ENCODE measurements at regions not wholly inside any gene's neighbourhood (a gene's known extent, or its start where the extent isn't known, plus 50 kb on each side); places are given as distances from the start of the nearest gene placed in this dataset.

GRCh38 chr10:4719671-4720070 lies 106.3 kb upstream of the AKR1E2 start:
- no peaks in the 10 kb centered on the region for H3K36me3 Mint-ChIP-seq (ENCODE audit: low read depth)
- no peaks in the 10 kb centered on the region for H3K4me1 Mint-ChIP-seq (ENCODE audit: low read depth)
- intact Hi-C loops (cut with micrococcal nuclease): no loop called here
- no peaks in the 10 kb centered on the region for H3K9me3 Mint-ChIP-seq
- no peak overlapping the region for H3K27ac Mint-ChIP-seq
- H3K27me3 Mint-ChIP-seq: no peaks in the 10 kb centered on the region
- H3K4me3 Mint-ChIP-seq: no peak overlapping the region

- Mint-ChIP-seq H3K27me3 (no peaks in the 10 kb centered on the region), H3K4me1 (ENCODE audit: low read depth) (no peaks in the 10 kb centered on the region), H3K9me3 (no peaks in the 10 kb centered on the region), H3K4me3 (no peak overlapping the region), H3K36me3 (ENCODE audit: low read depth) (no peaks in the 10 kb centered on the region), H3K27ac (no peak overlapping the region)
- intact Hi-C loops (cut with micrococcal nuclease): no loop called here
Observed at GRCh38 chr10:4719036-4719435, 107.0 kb upstream of the AKR1E2 start.

- intact Hi-C loops (cut with micrococcal nuclease): no loop called here
Observed at GRCh38 chr10:4718544-4718943, 107.5 kb upstream of the AKR1E2 start.

DNA sequence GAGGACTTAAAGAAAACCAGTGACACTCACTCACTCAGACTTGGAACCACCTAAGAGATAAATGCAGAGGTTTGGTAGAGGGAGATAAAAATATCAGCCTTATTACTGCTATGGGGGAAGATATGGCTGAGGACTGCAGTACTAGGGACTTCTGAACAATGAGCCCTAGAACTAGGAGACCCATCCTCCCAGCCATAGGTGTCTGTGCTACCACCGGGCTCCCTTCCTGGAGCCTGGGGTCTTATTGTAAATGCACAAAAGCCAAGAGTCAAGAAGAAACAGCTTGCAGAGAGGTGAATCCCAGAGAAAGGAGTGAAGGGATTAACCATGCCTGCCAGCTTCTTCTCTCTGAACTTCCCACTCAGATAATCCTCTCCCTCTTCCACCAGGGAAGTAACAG lies 108.3 kb upstream of the AKR1E2 start:
- Mint-ChIP-seq H3K9me3 (no peaks in the 10 kb centered on the region), H3K4me3 (no peak overlapping the region), H3K4me1 (ENCODE audit: low read depth) (no peaks in the 10 kb centered on the region), H3K27ac (no peak overlapping the region), H3K36me3 (ENCODE audit: low read depth) (no peaks in the 10 kb centered on the region), H3K27me3 (no peaks in the 10 kb centered on the region)
- intact Hi-C loops (cut with micrococcal nuclease): no loop called here

More at GRCh38 chr10:4718544-4718943, 107.5 kb upstream of the AKR1E2 start:
- Mint-ChIP-seq H3K4me3 (no peak overlapping the region), H3K27me3 (no peaks in the 10 kb centered on the region), H3K27ac (no peak overlapping the region), H3K36me3 (ENCODE audit: low read depth) (no peaks in the 10 kb centered on the region), H3K9me3 (no peaks in the 10 kb centered on the region), H3K4me1 (ENCODE audit: low read depth) (no peaks in the 10 kb centered on the region)

- peaks cover 2% of the 10 kb centered on the region for H3K27me3 Mint-ChIP-seq
- no peaks in the 10 kb centered on the region for H3K4me1 Mint-ChIP-seq (ENCODE audit: low read depth)
- intact Hi-C loops (cut with micrococcal nuclease): no loop called here
- H3K36me3 Mint-ChIP-seq (ENCODE audit: low read depth): no peaks in the 10 kb centered on the region
- H3K27ac Mint-ChIP-seq: no peak overlapping the region
- H3K9me3 Mint-ChIP-seq: no peaks in the 10 kb centered on the region
- no peak overlapping the region for H3K4me3 Mint-ChIP-seq
Observed at GRCh38 chr10:4710858-4711257, 115.1 kb upstream of the AKR1E2 start.

DNA sequence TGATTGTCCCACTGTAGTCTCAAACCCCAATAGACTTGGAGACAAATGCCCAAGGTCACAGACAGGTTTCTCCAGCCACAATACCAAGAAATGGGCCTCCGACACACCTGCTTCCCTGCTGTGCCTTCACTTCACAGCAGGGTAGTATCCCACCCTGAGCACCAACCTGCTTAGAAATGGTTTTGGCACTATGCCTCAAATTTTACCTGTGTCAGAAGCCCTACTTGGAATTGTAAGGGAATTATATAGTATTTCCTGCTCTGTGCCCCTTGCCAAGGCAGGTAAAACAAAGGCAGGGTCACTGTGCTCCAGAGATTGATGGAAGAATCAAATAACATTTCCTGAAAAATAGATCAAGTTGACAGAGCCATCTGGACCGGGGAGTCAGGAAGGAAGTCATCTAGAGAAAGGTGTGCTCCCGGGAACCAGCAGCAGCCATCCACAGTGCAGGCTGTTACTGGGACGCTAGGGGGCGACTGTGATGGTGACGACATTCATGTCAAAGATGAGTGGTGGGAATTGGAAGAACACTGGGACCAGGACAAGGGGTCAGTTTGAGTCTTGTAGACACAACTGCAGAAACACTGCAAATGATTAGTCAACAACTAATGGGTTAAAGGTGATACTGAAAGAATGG lies 117.8 kb upstream of the AKR1E2 start:
- no peaks in the 10 kb centered on the region for H3K36me3 Mint-ChIP-seq (ENCODE audit: low read depth)
- H3K27ac Mint-ChIP-seq: no peak overlapping the region
- no peak overlapping the region for H3K4me3 Mint-ChIP-seq
- no peaks in the 10 kb centered on the region for H3K9me3 Mint-ChIP-seq
- no peaks in the 10 kb centered on the region for H3K4me1 Mint-ChIP-seq (ENCODE audit: low read depth)
- H3K27me3 Mint-ChIP-seq: peaks cover 2% of the 10 kb centered on the region
- intact Hi-C loops (cut with micrococcal nuclease): no loop called here

GRCh38 chr10:4707221-4707620 lies 118.8 kb upstream of the AKR1E2 start:
- H3K4me3 Mint-ChIP-seq: no peak overlapping the region
- intact Hi-C loops (cut with micrococcal nuclease): no loop called here
- H3K4me1 Mint-ChIP-seq (ENCODE audit: low read depth): no peaks in the 10 kb centered on the region
- no peaks in the 10 kb centered on the region for H3K36me3 Mint-ChIP-seq (ENCODE audit: low read depth)
- peaks cover 2% of the 10 kb centered on the region for H3K27me3 Mint-ChIP-seq
- no peak overlapping the region for H3K27ac Mint-ChIP-seq
- no peaks in the 10 kb centered on the region for H3K9me3 Mint-ChIP-seq

GRCh38 chr10:4704034-4704545 lies 121.9 kb upstream of the AKR1E2 start:
- intact Hi-C loops (cut with micrococcal nuclease): no loop called here
- no peaks in the 10 kb centered on the region for H3K4me1 Mint-ChIP-seq (ENCODE audit: low read depth)
- H3K9me3 Mint-ChIP-seq: no peaks in the 10 kb centered on the region

GRCh38 chr10:4701016-4701415 lies 125.0 kb upstream of the AKR1E2 start:
- H3K27ac Mint-ChIP-seq: no peak overlapping the region
- no peak overlapping the region for H3K4me3 Mint-ChIP-seq
- intact Hi-C loops (cut with micrococcal nuclease): no loop called here
- H3K4me1 Mint-ChIP-seq (ENCODE audit: low read depth): no peaks in the 10 kb centered on the region
- H3K27me3 Mint-ChIP-seq: no peaks in the 10 kb centered on the region
- no peaks in the 10 kb centered on the region for H3K36me3 Mint-ChIP-seq (ENCODE audit: low read depth)
- no peaks in the 10 kb centered on the region for H3K9me3 Mint-ChIP-seq

More at GRCh38 chr10:4704034-4704545, 121.9 kb upstream of the AKR1E2 start:
- Mint-ChIP-seq H3K4me3 (no peak overlapping the region), H3K27ac (no peak overlapping the region), H3K36me3 (ENCODE audit: low read depth) (no peaks in the 10 kb centered on the region), H3K27me3 (peaks cover 2% of the 10 kb centered on the region)

DNA sequence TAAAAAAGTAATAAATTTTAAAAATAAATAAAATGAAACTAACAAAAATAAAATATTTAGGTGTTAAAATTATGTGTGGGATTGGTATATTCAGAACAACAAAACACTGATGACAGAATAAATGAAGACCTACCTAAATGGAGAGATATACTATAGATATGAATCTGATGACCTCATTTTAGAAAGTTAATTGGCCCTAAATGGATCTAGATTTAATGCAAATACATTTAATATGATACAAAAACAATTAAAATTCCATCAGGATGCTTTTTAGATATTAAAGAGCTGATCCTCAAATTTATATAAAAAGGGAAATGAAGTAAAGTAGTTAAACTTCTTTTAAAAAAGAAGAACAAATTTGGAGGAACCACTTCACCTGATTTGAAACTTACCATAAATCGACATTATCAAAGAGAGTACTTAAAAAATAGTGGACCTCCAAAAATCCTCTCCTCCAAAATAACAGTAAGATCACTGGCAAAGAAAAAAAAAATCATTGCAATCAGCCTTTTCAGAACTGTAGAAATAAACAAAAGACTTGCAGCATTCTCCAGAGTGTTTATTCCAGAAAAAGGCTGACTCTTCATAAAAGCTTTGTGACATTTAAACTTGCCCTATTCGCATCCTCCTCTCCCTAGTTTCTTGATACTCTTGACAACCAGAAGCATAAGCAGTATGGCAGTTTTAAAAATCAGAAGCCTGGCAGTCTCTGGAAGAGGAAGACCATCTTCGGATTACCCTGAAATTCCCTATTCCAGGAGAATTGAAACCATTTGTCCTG lies 125.9 kb upstream of the AKR1E2 start:
- Mint-ChIP-seq H3K27me3 (no peaks in the 10 kb centered on the region), H3K9me3 (no peaks in the 10 kb centered on the region), H3K4me3 (no peak overlapping the region), H3K4me1 (ENCODE audit: low read depth) (no peaks in the 10 kb centered on the region), H3K36me3 (ENCODE audit: low read depth) (no peaks in the 10 kb centered on the region), H3K27ac (no peak overlapping the region)
- intact Hi-C loops (cut with micrococcal nuclease): no loop called here

- H3K9me3 Mint-ChIP-seq: no peaks in the 10 kb centered on the region
- H3K27ac Mint-ChIP-seq: no peak overlapping the region
- H3K4me1 Mint-ChIP-seq (ENCODE audit: low read depth): no peaks in the 10 kb centered on the region
- no peaks in the 10 kb centered on the region for H3K27me3 Mint-ChIP-seq
- intact Hi-C loops (cut with micrococcal nuclease): no loop called here
- no peaks in the 10 kb centered on the region for H3K36me3 Mint-ChIP-seq (ENCODE audit: low read depth)
- H3K4me3 Mint-ChIP-seq: no peak overlapping the region
Observed at GRCh38 chr10:4698075-4698474, 127.9 kb upstream of the AKR1E2 start.

GRCh38 chr10:4696186-4696585 lies 129.8 kb upstream of the AKR1E2 start:
- no peaks in the 10 kb centered on the region for H3K4me1 Mint-ChIP-seq (ENCODE audit: low read depth)
- H3K27me3 Mint-ChIP-seq: no peaks in the 10 kb centered on the region
- H3K27ac Mint-ChIP-seq: no peak overlapping the region
- no peak overlapping the region for H3K4me3 Mint-ChIP-seq
- intact Hi-C loops (cut with micrococcal nuclease): no loop called here
- H3K36me3 Mint-ChIP-seq (ENCODE audit: low read depth): no peaks in the 10 kb centered on the region
- H3K9me3 Mint-ChIP-seq: no peaks in the 10 kb centered on the region

- Mint-ChIP-seq H3K36me3 (ENCODE audit: low read depth) (no peaks in the 10 kb centered on the region), H3K27me3 (no peaks in the 10 kb centered on the region), H3K27ac (no peak overlapping the region), H3K9me3 (no peaks in the 10 kb centered on the region), H3K4me3 (no peak overlapping the region), H3K4me1 (ENCODE audit: low read depth) (peaks cover under 1% of the 10 kb centered on the region)
- intact Hi-C loops (cut with micrococcal nuclease): no loop called here
Observed at GRCh38 chr10:4693967-4694366, 132.0 kb upstream of the AKR1E2 start.

DNA sequence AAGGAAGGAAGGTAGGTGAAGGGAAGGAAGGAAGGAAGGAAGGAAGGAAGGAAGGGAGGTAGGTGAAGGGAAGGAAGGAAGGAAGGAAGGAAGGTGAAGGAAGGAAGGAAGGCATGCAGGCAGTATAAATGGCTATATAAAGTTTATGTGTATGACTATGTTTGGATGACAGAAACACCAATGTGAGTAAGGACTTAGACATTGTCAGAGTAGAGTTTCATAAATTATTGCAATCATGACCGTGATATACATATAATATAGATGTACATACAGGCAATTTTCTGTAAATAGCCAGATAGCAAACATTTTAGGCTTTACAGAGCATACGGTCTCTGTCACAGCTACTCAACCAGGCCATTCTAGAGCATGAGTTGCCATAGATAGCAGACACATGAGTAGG lies 133.8 kb upstream of the AKR1E2 start:
- intact Hi-C loops (cut with micrococcal nuclease): no loop called here
- peaks cover 12% of the 10 kb centered on the region for H3K4me1 Mint-ChIP-seq (ENCODE audit: low read depth)
- H3K27me3 Mint-ChIP-seq: no peaks in the 10 kb centered on the region
- H3K36me3 Mint-ChIP-seq (ENCODE audit: low read depth): no peaks in the 10 kb centered on the region
- no peak overlapping the region for H3K4me3 Mint-ChIP-seq
- no peaks in the 10 kb centered on the region for H3K9me3 Mint-ChIP-seq
- H3K27ac Mint-ChIP-seq: no peak overlapping the region
